ENCODE measurements at regions not wholly inside any gene's neighbourhood (a gene's known extent, or its start where the extent isn't known, plus 50 kb on each side); places are given as distances from the start of the nearest gene placed in this dataset.

DNA sequence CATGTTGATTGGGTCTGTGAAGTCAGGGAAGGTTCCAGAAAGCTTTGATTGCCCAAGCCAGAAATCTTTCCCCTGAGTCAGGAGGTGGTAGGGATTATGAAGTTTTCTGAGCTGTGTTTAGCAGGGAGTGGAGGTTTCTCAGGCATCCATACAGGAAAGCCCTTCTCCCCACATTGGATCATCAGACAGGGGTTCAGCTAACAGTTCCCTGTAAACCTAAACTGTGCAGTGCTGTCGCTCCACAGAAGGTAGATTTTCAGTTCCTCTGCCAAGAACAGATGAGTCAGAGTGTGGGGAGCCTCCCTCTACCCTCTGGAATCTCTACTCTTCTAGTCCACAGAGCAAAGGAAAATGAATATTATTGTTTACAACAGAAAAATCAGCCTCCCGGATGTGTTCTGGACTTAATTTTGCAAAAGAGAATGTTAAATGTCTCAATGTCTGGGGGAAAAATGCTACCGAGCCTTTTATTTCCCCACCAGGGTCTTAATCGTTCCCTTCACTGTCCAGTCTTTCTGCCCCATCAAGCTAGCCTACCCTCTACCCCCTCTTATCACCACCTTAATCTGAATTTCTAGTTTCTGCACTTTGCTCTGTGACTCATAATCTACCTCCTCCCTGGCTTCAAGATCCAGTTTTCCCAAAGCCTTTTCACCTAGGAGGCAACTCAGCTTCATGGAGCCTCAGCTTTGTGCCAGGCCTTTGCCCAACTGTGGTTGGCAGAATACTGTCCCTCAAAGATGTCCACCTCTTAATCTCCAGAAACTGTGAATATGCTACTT is 355.6 kb downstream of the PRDM2 start:
- Mint-ChIP-seq H3K27ac (no peak overlapping the region), H3K4me3 (no peak overlapping the region), H3K27me3 (ENCODE audit: low read depth) (peaks cover 18% of the 10 kb centered on the region), H3K9me3 (peaks cover 16% of the 10 kb centered on the region), H3K4me1 (no peaks in the 10 kb centered on the region), H3K36me3 (no peaks in the 10 kb centered on the region)
- TF ChIP-seq CTCF (IDR thresholded peaks at IDR 0.05; ENCODE audit: unreplicated experiment), result no peak
- DNase-seq (ENCODE audit: low spot score in 2 of 2, unreplicated experiment in 2 of 2), result no peak

DNA sequence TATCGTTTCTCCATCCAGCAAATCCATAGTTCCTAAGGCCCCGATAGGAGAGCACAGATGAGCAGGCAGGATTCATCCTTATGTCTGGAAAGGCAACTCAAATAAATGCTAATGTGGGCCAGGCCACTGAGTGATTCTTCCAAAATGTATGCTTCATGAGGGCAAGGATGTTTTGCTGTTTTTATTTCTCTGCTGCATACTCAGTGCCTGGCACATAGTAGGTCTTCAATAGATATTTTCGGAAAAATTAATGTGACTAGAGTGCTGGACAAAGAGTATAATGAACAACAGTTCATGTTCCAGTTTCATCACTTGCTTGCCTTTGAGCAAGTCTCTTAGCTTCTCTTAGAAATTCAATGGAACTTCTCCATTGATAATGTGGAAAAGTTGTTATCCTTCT is 357.7 kb downstream of the PRDM2 start:
- Mint-ChIP-seq H3K9me3 (peaks cover 16% of the 10 kb centered on the region), H3K27ac (no peak overlapping the region), H3K36me3 (no peaks in the 10 kb centered on the region), H3K27me3 (ENCODE audit: low read depth) (peaks cover 33% of the 10 kb centered on the region), H3K4me1 (no peaks in the 10 kb centered on the region), H3K4me3 (no peak overlapping the region)
- DNase-seq (ENCODE audit: low spot score in 2 of 2, unreplicated experiment in 2 of 2), result no peak
- TF ChIP-seq CTCF (IDR thresholded peaks at IDR 0.05; ENCODE audit: unreplicated experiment), result no peak

GRCh38 chr1:14061204-14061603 is 361.2 kb downstream of the PRDM2 start:
- peaks cover 16% of the 10 kb centered on the region for H3K9me3 Mint-ChIP-seq
- no peak overlapping the region for H3K27ac Mint-ChIP-seq

GRCh38 chr1:14061722-14062121 is 361.7 kb downstream of the PRDM2 start:
- Mint-ChIP-seq H3K36me3 (no peaks in the 10 kb centered on the region), H3K4me3 (no peak overlapping the region), H3K27ac (no peak overlapping the region), H3K4me1 (peaks cover 4% of the 10 kb centered on the region), H3K9me3 (peaks cover 16% of the 10 kb centered on the region), H3K27me3 (ENCODE audit: low read depth) (peaks cover 21% of the 10 kb centered on the region)
- DNase-seq (ENCODE audit: low spot score in 2 of 2, unreplicated experiment in 2 of 2), result no peak
- no peak for TF ChIP-seq CTCF (IDR thresholded peaks at IDR 0.05; ENCODE audit: unreplicated experiment)

More at GRCh38 chr1:14061204-14061603, 361.2 kb downstream of the PRDM2 start:
- Mint-ChIP-seq H3K4me3 (no peak overlapping the region), H3K4me1 (peaks cover 4% of the 10 kb centered on the region), H3K27me3 (ENCODE audit: low read depth) (peaks cover 21% of the 10 kb centered on the region), H3K36me3 (no peaks in the 10 kb centered on the region)
- TF ChIP-seq CTCF (IDR thresholded peaks at IDR 0.05; ENCODE audit: unreplicated experiment), result no peak
- DNase-seq (ENCODE audit: low spot score in 2 of 2, unreplicated experiment in 2 of 2), result no peak

GRCh38 chr1:14062669-14063068 is 362.7 kb downstream of the PRDM2 start:
- H3K4me1 Mint-ChIP-seq, result peaks cover 4% of the 10 kb centered on the region
- no peak for DNase-seq (ENCODE audit: low spot score in 2 of 2, unreplicated experiment in 2 of 2)
- peaks cover 12% of the 10 kb centered on the region for H3K9me3 Mint-ChIP-seq
- H3K27me3 Mint-ChIP-seq (ENCODE audit: low read depth), result peaks cover 26% of the 10 kb centered on the region
- H3K36me3 Mint-ChIP-seq, result no peaks in the 10 kb centered on the region
- no peak overlapping the region for H3K27ac Mint-ChIP-seq
- TF ChIP-seq CTCF (IDR thresholded peaks at IDR 0.05; ENCODE audit: unreplicated experiment), result no peak
- H3K4me3 Mint-ChIP-seq, result no peak overlapping the region

All from mesothelial cell of epicardium (in vitro differentiated cells).